ENCODE measurements at regions not wholly inside any gene's neighbourhood (a gene's known extent, or its start where the extent isn't known, plus 50 kb on each side); places are given as distances from the start of the nearest gene placed in this dataset.
A peak's percentile ranks its signal among the peaks of the same experiment; 100 is the strongest.

MicroRNA genes in the stretch of these regions (microRNA counts, 767-probe panel; counts per million panel counts)
- 1,597 to 3,832 counts per million in 2 donors for microRNA hsa-miR-30a-5p

Small RNAs in the stretch of these regions (microRNA-seq; reads per million reads assigned to microRNA genes)
- gene MIR30A (4,530 reads per million, percentile 93 among the genes with 10 or more reads in this experiment), gene MIR30C2 (191 reads per million, percentile 78 among the genes with 10 or more reads in this experiment)

Small RNAs in the stretch of these regions (small RNA-seq; reads per million reads assigned to genes)
- gene MIR30A (6,475 to 16,897 reads per million in 2 donors), gene MIR30C2 (29.7 to 113 reads per million in 2 donors), gene RNU4-66P (0 to 0.30 reads per million in 2 donors)

Data from prostate gland (tissue), 2 donors.